PC-3 (cell line): ENCODE measurements at regions not wholly inside any gene's neighbourhood (a gene's known extent, or its start where the extent isn't known, plus 50 kb on each side); places are given as distances from the start of the nearest gene placed in this dataset.

Experiments used
- ATAC-seq: fragments of 200-7000 bp; cut with Tn5 transposase; 2 replicates; pipeline ENCODE4 v1.9.1; 2020; ENCODE audit warnings: mild to moderate bottlenecking, moderate library complexity
- BruUV-seq: library from RNA; stranded (reverse); fragments of 400-500 nt; replicated peaks from 2 replicates; lab custom pipeline; 2021; lab: Mats Ljungman, UMichigan
- CTCF ChIA-PET: fragments of 300-600 bp; sonication (Branson Sonifier 250); formaldehyde crosslinking; loops from one replicate; lab custom pipeline; 2022; ENCODE audit warnings: antibody characterized with exemption; lab: Charles Lee
- POLR2A ChIA-PET: fragments of 300-600 bp; sonication (Branson Sonifier 250); formaldehyde crosslinking; loops from one replicate; lab custom pipeline; 2022; ENCODE audit warnings: antibody characterized with exemption; ENCODE audit not compliant: unreplicated experiment; lab: Charles Lee
- DNase-seq: peaks from one replicate; pipeline ENCODE4 v3.0.0-alpha.2; 2015
- H2AFZ ChIP-seq: fragments of 300-600 bp; sonication (generic); 2 replicates; pipeline ENCODE4 v1.6.0; 2016; ENCODE audit warnings: antibody characterized with exemption, low read length
- H3F3A ChIP-seq: fragments of 300-600 bp; sonication (generic); one replicate; pipeline ENCODE4 v1.6.0; 2017; ENCODE audit warnings: antibody characterized with exemption, low read length, control low read depth, mild to moderate bottlenecking; ENCODE audit not compliant: unreplicated experiment
- H3K27ac ChIP-seq: fragments of 300-600 bp; sonication (generic); 2 replicates; pipeline ENCODE4 v1.5.1; 2016; ENCODE audit warnings: mild to moderate bottlenecking, low read length
- H3K27me3 ChIP-seq: fragments of 300-600 bp; sonication (generic); 2 replicates; pipeline ENCODE4 v1.6.1; 2016; ENCODE audit warnings: low read length, mixed read lengths
- H3K36me3 ChIP-seq: fragments of 300-600 bp; sonication (generic); 2 replicates; pipeline ENCODE4 v1.6.1; 2016; ENCODE audit warnings: low read depth, mixed run types, low read length, mixed read lengths
- H3K4me1 ChIP-seq: fragments of 300-600 bp; sonication (generic); 2 replicates; pipeline ENCODE4 v1.5.1; 2016; ENCODE audit warnings: low read length; ENCODE audit not compliant: insufficient read depth
- H3K4me2 ChIP-seq: fragments of 300-600 bp; sonication (generic); 2 replicates; pipeline ENCODE4 v1.6.0; 2016; ENCODE audit warnings: low read length
- H3K4me3 ChIP-seq: fragments of 300-600 bp; sonication (generic); 2 replicates; pipeline ENCODE4 v1.5.1; 2016; ENCODE audit warnings: mild to moderate bottlenecking, low read length, mixed read lengths
- H3K79me2 ChIP-seq: fragments of 300-600 bp; sonication (generic); 2 replicates; pipeline ENCODE4 v1.6.1; 2017; ENCODE audit warnings: low read length, mixed read lengths
- H3K9ac ChIP-seq: fragments of 300-600 bp; sonication (generic); 2 replicates; pipeline ENCODE4 v1.6.0; 2016; ENCODE audit warnings: mild to moderate bottlenecking, low read length
- H3K9me2 ChIP-seq: fragments of 300-600 bp; sonication (generic); replicated peaks from 2 replicates; pipeline ENCODE4 v1.6.1; 2016; ENCODE audit warnings: mixed run types, low read length, mixed read lengths
- H3K9me3 ChIP-seq: fragments of 300-600 bp; sonication (generic); 2 replicates; pipeline ENCODE4 v1.6.1; 2016; ENCODE audit warnings: low read length, mixed read lengths
- H4K20me1 ChIP-seq: fragments of 300-600 bp; sonication (generic); 2 replicates; pipeline ENCODE4 v1.6.1; 2016; ENCODE audit warnings: low read length, mixed read lengths
- EZH2 ChIP-seq: fragments of 300-600 bp; sonication (generic); IDR thresholded peaks from one replicate; pipeline ENCODE4 v1.6.1; 2017; ENCODE audit warnings: antibody characterized with exemption, mild to moderate bottlenecking, low read length; ENCODE audit not compliant: unreplicated experiment
- EZH2phosphoT487 ChIP-seq: fragments of 300-600 bp; sonication (generic); IDR thresholded peaks from 2 replicates; pipeline ENCODE4 v1.6.1; 2018; ENCODE audit warnings: mild to moderate bottlenecking, antibody characterized with exemption, low read length, borderline replicate concordance
- intact Hi-C: fragments of 100-400 bp; cut with micrococcal nuclease; formaldehyde crosslinking; loops from 2 replicates; pipeline ENCODE4 v1.9.0; 2023
- TF ChIP-seq, protein P1 (sequence below): fragments of 300-600 bp; sonication (generic); conservative IDR thresholded peaks from 2 replicates; pipeline ENCODE4 v1.5.1; 2017; ENCODE audit warnings: antibody characterized with exemption, low read depth, mild to moderate bottlenecking, low read length

DNA sequence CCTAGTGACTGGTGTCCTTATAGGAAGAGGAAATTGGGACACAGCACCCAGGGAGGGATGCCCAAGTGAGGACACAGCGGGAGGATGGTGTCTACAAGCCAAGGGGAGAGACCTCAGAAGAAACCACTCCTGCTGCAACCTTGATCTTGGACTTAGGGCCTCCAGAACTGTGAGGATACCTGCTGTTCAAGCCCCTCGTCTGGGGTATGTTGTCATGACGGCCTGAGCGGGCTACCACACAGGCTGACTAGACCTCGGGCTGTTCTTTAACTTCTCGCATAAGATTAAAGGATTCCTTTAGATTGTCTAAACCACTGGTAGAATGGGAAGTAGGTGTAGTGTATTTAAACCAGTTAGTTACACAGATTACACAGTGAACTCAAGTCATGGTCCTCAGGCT, 138.3 kb downstream of the ASB1 start:
- Histone ChIP-seq H3K9me2 (no peaks in the 10 kb centered on the region), H4K20me1 (no peaks in the 10 kb centered on the region), H3K4me2 (no peak overlapping the region), H3K4me1 (peaks cover 21% of the 10 kb centered on the region), H3K79me2 (no peaks in the 10 kb centered on the region), H3K27ac (no peak overlapping the region), H3K27me3 (no peaks in the 10 kb centered on the region), H3F3A (no peaks in the 10 kb centered on the region), H3K4me3 (no peak overlapping the region), H3K36me3 (no peaks in the 10 kb centered on the region), H3K9me3 (no peaks in the 10 kb centered on the region), H2AFZ (no peak overlapping the region), H3K9ac (no peak overlapping the region)
- DNase-seq (no peak), ATAC-seq (no peak)
- TF ChIP-seq, protein P1, sequence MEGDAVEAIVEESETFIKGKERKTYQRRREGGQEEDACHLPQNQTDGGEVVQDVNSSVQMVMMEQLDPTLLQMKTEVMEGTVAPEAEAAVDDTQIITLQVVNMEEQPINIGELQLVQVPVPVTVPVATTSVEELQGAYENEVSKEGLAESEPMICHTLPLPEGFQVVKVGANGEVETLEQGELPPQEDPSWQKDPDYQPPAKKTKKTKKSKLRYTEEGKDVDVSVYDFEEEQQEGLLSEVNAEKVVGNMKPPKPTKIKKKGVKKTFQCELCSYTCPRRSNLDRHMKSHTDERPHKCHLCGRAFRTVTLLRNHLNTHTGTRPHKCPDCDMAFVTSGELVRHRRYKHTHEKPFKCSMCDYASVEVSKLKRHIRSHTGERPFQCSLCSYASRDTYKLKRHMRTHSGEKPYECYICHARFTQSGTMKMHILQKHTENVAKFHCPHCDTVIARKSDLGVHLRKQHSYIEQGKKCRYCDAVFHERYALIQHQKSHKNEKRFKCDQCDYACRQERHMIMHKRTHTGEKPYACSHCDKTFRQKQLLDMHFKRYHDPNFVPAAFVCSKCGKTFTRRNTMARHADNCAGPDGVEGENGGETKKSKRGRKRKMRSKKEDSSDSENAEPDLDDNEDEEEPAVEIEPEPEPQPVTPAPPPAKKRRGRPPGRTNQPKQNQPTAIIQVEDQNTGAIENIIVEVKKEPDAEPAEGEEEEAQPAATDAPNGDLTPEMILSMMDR = no peak
- TF ChIP-seq EZH2phosphoT487 (no peak), EZH2 (no peak)
- no TSS peak for BruUV-seq
- intact Hi-C loops = no loop called here
- ChIA-PET POLR2A (no interaction called here), CTCF (no interaction called here)

DNA sequence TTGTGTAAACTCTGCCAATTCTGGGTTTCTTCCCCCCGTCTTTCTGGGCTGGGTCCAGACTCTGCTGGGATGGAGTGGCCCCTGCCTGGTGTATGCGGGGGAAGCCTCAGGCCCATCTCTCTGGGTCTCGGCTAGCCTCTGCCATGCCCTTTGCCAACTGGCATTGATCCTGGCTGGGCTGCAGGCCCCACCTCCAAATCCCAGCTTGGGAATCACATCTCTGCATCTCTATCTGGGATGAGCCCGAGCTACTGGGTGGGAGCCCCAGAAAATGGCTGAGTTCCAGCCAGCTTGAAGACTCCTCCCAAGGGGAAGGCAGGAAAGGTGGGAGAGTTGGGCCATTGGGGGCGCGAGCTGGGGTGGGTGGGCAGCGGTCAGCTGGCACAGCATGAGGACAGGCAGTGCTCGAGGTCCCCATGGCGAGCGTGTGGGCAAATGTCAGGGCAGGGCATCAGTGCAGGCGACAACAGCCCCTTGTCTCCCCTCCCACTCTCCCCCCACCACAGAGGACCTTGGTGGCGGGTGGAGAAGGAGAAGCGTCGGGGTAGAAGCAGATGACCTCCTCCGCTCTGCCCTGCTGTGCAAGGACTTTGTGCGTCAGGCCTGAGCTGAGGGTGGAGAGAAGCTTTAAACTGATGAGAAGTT, 139.4 kb downstream of the ASB1 start:
- peaks cover 10% of the 10 kb centered on the region for H3K4me1 ChIP-seq
- H3K79me2 ChIP-seq = no peaks in the 10 kb centered on the region
- no peaks in the 10 kb centered on the region for H3K27me3 ChIP-seq
- no peaks in the 10 kb centered on the region for H4K20me1 ChIP-seq
- ChIA-PET POLR2A (no interaction called here), CTCF (no interaction called here)
- ATAC-seq (no peak), DNase-seq (no peak)
- H3K9ac ChIP-seq = no peak overlapping the region
- H3K9me2 ChIP-seq = no peaks in the 10 kb centered on the region
- intact Hi-C loops = no loop called here
- no peak overlapping the region for H3K27ac ChIP-seq
- H3K9me3 ChIP-seq = no peaks in the 10 kb centered on the region
- no peak overlapping the region for H3K4me2 ChIP-seq
- H2AFZ ChIP-seq = no peak overlapping the region
- H3K36me3 ChIP-seq = no peaks in the 10 kb centered on the region
- TF ChIP-seq, protein P1 = no peak
- TF ChIP-seq EZH2phosphoT487 = no peak
- TF ChIP-seq EZH2 = no peak
- no peak overlapping the region for H3K4me3 ChIP-seq
- H3F3A ChIP-seq = no peaks in the 10 kb centered on the region
- BruUV-seq = no TSS peak

DNA sequence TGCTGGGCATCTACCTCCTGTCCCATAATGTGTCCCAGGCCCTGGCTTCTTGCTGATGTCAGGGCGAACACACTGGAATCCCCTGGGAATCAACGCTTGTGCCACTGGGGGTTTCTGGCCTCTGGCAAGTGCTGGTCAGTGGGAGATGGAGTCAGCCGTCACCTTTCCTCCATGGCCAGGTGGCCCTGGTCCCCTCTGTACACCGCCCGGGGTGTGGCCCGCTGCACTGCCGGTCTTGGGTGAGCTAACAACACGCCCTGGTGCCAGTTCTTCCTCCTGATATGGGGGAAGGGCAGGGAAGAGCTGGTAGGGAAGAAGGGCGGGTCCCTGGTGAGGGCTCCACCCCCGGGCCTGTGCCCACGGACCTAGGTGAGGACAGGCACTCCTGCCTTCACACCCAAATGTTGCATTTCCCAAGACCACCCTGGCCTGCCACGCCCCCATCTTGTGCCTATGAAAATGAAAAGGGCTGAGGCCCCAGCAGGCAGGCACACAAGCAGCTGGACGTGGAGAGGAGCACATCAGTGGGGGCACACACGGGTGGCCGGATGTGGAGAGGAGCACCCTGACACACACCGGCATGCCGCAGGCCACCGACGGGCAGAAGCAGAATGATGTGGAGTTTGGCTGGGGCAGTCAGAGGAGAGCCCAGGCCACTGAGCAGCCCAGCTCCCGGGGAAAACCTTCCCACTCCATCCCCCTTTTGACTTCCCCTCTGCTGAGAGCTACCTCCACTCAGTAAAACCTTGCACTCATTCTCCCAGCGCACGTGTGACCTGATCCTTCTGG, 140.5 kb downstream of the ASB1 start:
- DNase-seq (peak; percentile 6), ATAC-seq (peak; percentile 64)
- CTCF ChIA-PET = no interaction called here
- POLR2A ChIA-PET = no interaction called here
- no peaks in the 10 kb centered on the region for H3F3A ChIP-seq
- H3K27ac ChIP-seq = no peak overlapping the region
- H3K27me3 ChIP-seq = no peaks in the 10 kb centered on the region
- no peak overlapping the region for H3K4me2 ChIP-seq
- BruUV-seq = no TSS peak
- no peaks in the 10 kb centered on the region for H4K20me1 ChIP-seq
- no peaks in the 10 kb centered on the region for H3K79me2 ChIP-seq
- TF ChIP-seq EZH2phosphoT487 = no peak
- TF ChIP-seq, protein P1 = no peak
- TF ChIP-seq EZH2 = no peak
- no peak overlapping the region for H3K4me3 ChIP-seq
- H2AFZ ChIP-seq = no peak overlapping the region
- intact Hi-C loops = no loop called here
- H3K9me3 ChIP-seq = no peaks in the 10 kb centered on the region
- H3K9me2 ChIP-seq = no peaks in the 10 kb centered on the region
- H3K9ac ChIP-seq = no peak overlapping the region
- no peaks in the 10 kb centered on the region for H3K36me3 ChIP-seq
- peaks cover 4% of the 10 kb centered on the region; the same call in 1 of the 2 replicates for H3K4me1 ChIP-seq
